ENCODE measurements at regions not wholly inside any gene's neighbourhood (a gene's known extent, or its start where the extent isn't known, plus 50 kb on each side); places are given as distances from the start of the nearest gene placed in this dataset.

GRCh38 chr15:36251450-36251849 lies 328.0 kb upstream of the CDIN1 start:
- Histone ChIP-seq H3K27me3 (ENCODE audit: control insufficient read depth, insufficient read depth, low read length) (no peaks in the 10 kb centered on the region), H2AK5ac (ENCODE audit: low read depth, low read length) (no peak overlapping the region), H3K9me1 (ENCODE audit: insufficient read depth, low read length) (no peaks in the 10 kb centered on the region), H4K20me1 (ENCODE audit: insufficient read depth, low read length) (no peaks in the 10 kb centered on the region), H3K14ac (replicated peaks; ENCODE audit: low read depth, low read length) (no peak overlapping the region), H3K56ac (ENCODE audit: extremely low read depth, insufficient read depth, low read length) (no peak overlapping the region), H3K36me3 (ENCODE audit: control insufficient read depth, insufficient read depth, low read length) (no peaks in the 10 kb centered on the region), H2BK15ac (ENCODE audit: low read depth, low read length) (no peak overlapping the region), H3K4ac (ENCODE audit: low read depth, low read length) (no peak overlapping the region), H3K4me1 (ENCODE audit: control insufficient read depth, insufficient read depth, low read length) (no peaks in the 10 kb centered on the region), H4K5ac (ENCODE audit: low read depth, low read length) (no peak overlapping the region), H3K23ac (ENCODE audit: low read depth, low read length) (no peak overlapping the region), H3K9me3 (ENCODE audit: control insufficient read depth, insufficient read depth, low read length) (no peaks in the 10 kb centered on the region), H2AFZ (replicated peaks; ENCODE audit: low read length, poor library complexity) (no peak overlapping the region), H4K91ac (ENCODE audit: insufficient read depth, low read depth, low read length) (no peak overlapping the region), H4K8ac (ENCODE audit: low read depth in 2 of 2, low read length in 2 of 2) (no peak overlapping the region), H3K27ac (ENCODE audit: insufficient read depth, low read length) (no peak overlapping the region), H3K4me2 (ENCODE audit: low read depth, low read length) (no peak overlapping the region), H3K9ac (ENCODE audit: low read depth, low read length) (no peak overlapping the region), H2AK9ac (replicated peaks; ENCODE audit: low read depth, low read length, poor library complexity) (no peak overlapping the region), H2BK5ac (ENCODE audit: low read depth, low read length, poor library complexity, severe bottlenecking) (no peak overlapping the region), H3K18ac (ENCODE audit: low read depth, low read length) (no peak overlapping the region), H3K4me3 (ENCODE audit: insufficient read depth, low read depth, low read length) (no peak overlapping the region), H2BK120ac (ENCODE audit: low read depth, low read length) (no peak overlapping the region), H3K79me1 (ENCODE audit: low read depth in 1 of 2, low read length in 2 of 2) (no peaks in the 10 kb centered on the region), H2BK20ac (ENCODE audit: low read depth, low read length) (no peak overlapping the region)
- in situ Hi-C loops (cut with MboI; ENCODE audit: low sequenced_read_pairs) = no loop called here
- ChIA-PET POLR2A (ENCODE audit: unreplicated experiment) (no interaction called here), CTCF (interaction anchor here (1.5 kb wide), 1 partner anchor 13 kb away, joined by 3 read pairs; no protein-coding TSS in a partner anchor)
- BruUV-seq (replicated peaks) = no TSS peak
- DNase-seq = no peak
- peak; percentile 44; the same call in 1 of the 2 replicates for ATAC-seq (ENCODE audit: low read depth)
- intact Hi-C loops (cut with micrococcal nuclease) = no loop called here
- TF ChIP-seq CHD1 (IDR thresholded peaks at IDR 0.05; ENCODE audit: low read depth, low read length) (no peak), BHLHE40 (IDR thresholded peaks at IDR 0.05; ENCODE audit: low read depth, low read length) (no peak), RAD21 (IDR thresholded peaks at IDR 0.05; ENCODE audit: low read length) (no peak), MAFK (IDR thresholded peaks at IDR 0.05; ENCODE audit: low read depth, low read length) (no peak), CEBPB (IDR thresholded peaks at IDR 0.05; ENCODE audit: low read depth, low read length) (no peak), RFX5 (IDR thresholded peaks at IDR 0.05; ENCODE audit: low read depth, low read length) (no peak), SMC3 (IDR thresholded peaks at IDR 0.05; ENCODE audit: low read depth, low read length) (no peak), MAZ (IDR thresholded peaks at IDR 0.05; ENCODE audit: borderline replicate concordance, low read depth, low read length) (no peak), FOS (IDR thresholded peaks at IDR 0.05; ENCODE audit: low read depth, low read length) (no peak), MXI1 (IDR thresholded peaks at IDR 0.05; ENCODE audit: borderline replicate concordance, low read depth, low read length) (no peak), RCOR1 (IDR thresholded peaks at IDR 0.05; ENCODE audit: insufficient replicate concordance, low read length) (no peak), POLR2A (IDR thresholded peaks at IDR 0.05; ENCODE audit: low read depth, low read length) (no peak), USF2 (IDR thresholded peaks at IDR 0.05; ENCODE audit: low read depth, low read length) (no peak), ELK1 (IDR thresholded peaks at IDR 0.05; ENCODE audit: borderline replicate concordance, low read depth, low read length) (no peak), NFE2L2 (IDR thresholded peaks at IDR 0.05; ENCODE audit: low read depth, low read length) (no peak)
- TF ChIP-seq, protein P1, sequence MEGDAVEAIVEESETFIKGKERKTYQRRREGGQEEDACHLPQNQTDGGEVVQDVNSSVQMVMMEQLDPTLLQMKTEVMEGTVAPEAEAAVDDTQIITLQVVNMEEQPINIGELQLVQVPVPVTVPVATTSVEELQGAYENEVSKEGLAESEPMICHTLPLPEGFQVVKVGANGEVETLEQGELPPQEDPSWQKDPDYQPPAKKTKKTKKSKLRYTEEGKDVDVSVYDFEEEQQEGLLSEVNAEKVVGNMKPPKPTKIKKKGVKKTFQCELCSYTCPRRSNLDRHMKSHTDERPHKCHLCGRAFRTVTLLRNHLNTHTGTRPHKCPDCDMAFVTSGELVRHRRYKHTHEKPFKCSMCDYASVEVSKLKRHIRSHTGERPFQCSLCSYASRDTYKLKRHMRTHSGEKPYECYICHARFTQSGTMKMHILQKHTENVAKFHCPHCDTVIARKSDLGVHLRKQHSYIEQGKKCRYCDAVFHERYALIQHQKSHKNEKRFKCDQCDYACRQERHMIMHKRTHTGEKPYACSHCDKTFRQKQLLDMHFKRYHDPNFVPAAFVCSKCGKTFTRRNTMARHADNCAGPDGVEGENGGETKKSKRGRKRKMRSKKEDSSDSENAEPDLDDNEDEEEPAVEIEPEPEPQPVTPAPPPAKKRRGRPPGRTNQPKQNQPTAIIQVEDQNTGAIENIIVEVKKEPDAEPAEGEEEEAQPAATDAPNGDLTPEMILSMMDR (conservative IDR thresholded peaks at IDR 0.05; ENCODE audit: low read depth, low read length) = no peak; the same call in 1 of the 2 replicates
- dilution Hi-C loops (cut with HindIII; ENCODE audit: low sequenced_read_pairs, unreplicated experiment) = no loop called here
- WGBS, 2 experiments (ENCODE audit: extremely low coverage in 2 of 2, insufficient read length in 1 of 2) = no CpG with 5 or more reads among the region's 1 CpG

Measured in IMR-90 (cell line).